CD4-positive, alpha-beta T cell treated with Interleukin-21 for 1 hour (primary cell): ENCODE measurements at regions not wholly inside any gene's neighbourhood (a gene's known extent, or its start where the extent isn't known, plus 50 kb on each side); places are given as distances from the start of the nearest gene placed in this dataset.
"Not testable (repeated sequence)": the region's sequence is repeated elsewhere in the genome, so short reads cannot be mapped to it uniquely, and the experiment has no call there.

ENCODE experiments used
- DNase-seq: peaks from one replicate; pipeline ENCODE4 v3.0.0-alpha.2; 2020

- DNase-seq: no peak
These were observed 168.2 kb downstream of the KIF26A start for GRCh38 chr14:104306450-104307040.

GRCh38 chr14:104307246-104307626, 168.8 kb downstream of the KIF26A start:
- no peak for DNase-seq

- no peak for DNase-seq
These were observed 169.4 kb downstream of the KIF26A start for GRCh38 chr14:104307627-104308401.

- not testable (repeated sequence) for DNase-seq
These were observed 170.1 kb downstream of the KIF26A start for GRCh38 chr14:104308534-104308933.

GRCh38 chr14:104309657-104310369, 171.4 kb downstream of the KIF26A start:
- no peak for DNase-seq

GRCh38 chr14:104311358-104311757, 173.0 kb downstream of the KIF26A start:
- DNase-seq: no peak

- DNase-seq: no peak
These were observed 175.3 kb downstream of the KIF26A start for GRCh38 chr14:104313674-104314073.

GRCh38 chr14:104314251-104314941, 176.0 kb downstream of the KIF26A start:
- no peak for DNase-seq

GRCh38 chr14:104315169-104315568, 176.8 kb downstream of the KIF26A start:
- DNase-seq: no peak

- no peak for DNase-seq
These were observed 177.2 kb downstream of the KIF26A start for GRCh38 chr14:104315625-104316024.

- no peak for DNase-seq
These were observed 177.8 kb downstream of the KIF26A start for GRCh38 chr14:104316121-104316722.

- no peak for DNase-seq
These were observed 178.5 kb downstream of the KIF26A start for GRCh38 chr14:104316723-104317491.

GRCh38 chr14:104317492-104317805, 179.1 kb downstream of the KIF26A start:
- no peak for DNase-seq

GRCh38 chr14:104317975-104318557, 179.7 kb downstream of the KIF26A start:
- DNase-seq: no peak

- DNase-seq: no peak
These were observed 180.4 kb downstream of the KIF26A start for GRCh38 chr14:104318558-104319490.

- DNase-seq: no peak
These were observed 181.3 kb downstream of the KIF26A start for GRCh38 chr14:104319491-104320241.

GRCh38 chr14:104320611-104321086, 182.3 kb downstream of the KIF26A start:
- DNase-seq: no peak

- no peak for DNase-seq
These were observed 182.9 kb downstream of the KIF26A start for GRCh38 chr14:104321088-104321801.

GRCh38 chr14:104321802-104322130, 183.4 kb downstream of the KIF26A start:
- no peak for DNase-seq
